Peyer's patch (tissue), 4 donors: ENCODE measurements at regions not wholly inside any gene's neighbourhood (a gene's known extent, or its start where the extent isn't known, plus 50 kb on each side); places are given as distances from the start of the nearest gene placed in this dataset.

ENCODE experiments used
- POLR2A ChIP-seq, 2 donors: fragments of 450-650 bp; IDR thresholded peaks; one replicate each; pipeline ENCODE4 v1.5.1; 2017; ENCODE audit warnings: antibody characterized with exemption in 2 of 2, mild to moderate bottlenecking in 2 of 2, moderate library complexity in 2 of 2
- TF ChIP-seq, protein P1 (sequence below), 6 experiments: fragments of 450-650 bp in 4 of 6; fragments of 200-600 bp in 2 of 6; sonication (generic) in 1 of 6; IDR thresholded peaks; one replicate each; pipeline ENCODE4 v1.5.1; 2017 to 2019; ENCODE audit warnings: antibody characterized with exemption in 6 of 6, mild to moderate bottlenecking in 3 of 6, moderate library complexity in 1 of 6

DNA sequence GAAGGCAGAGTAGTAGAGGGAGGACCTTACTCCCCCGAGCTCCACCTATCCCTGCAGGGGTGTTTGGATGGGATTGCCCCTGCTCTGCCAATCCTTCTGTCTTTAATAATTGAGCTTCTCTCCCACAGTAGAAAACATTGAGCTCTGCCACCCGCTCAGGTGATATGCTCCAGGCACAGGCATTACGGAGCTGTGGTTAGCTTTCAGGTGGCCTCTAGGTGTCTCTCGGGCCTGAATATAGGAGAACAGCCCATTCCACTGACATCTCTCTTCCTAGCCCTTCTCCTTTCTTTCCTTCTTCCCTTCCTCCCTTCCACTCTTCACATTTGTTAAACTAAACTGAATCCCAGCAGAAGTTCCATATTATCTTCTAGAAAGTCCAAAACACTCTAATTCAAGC is 203.4 kb downstream of the SYK start:
- TF ChIP-seq, protein P1, sequence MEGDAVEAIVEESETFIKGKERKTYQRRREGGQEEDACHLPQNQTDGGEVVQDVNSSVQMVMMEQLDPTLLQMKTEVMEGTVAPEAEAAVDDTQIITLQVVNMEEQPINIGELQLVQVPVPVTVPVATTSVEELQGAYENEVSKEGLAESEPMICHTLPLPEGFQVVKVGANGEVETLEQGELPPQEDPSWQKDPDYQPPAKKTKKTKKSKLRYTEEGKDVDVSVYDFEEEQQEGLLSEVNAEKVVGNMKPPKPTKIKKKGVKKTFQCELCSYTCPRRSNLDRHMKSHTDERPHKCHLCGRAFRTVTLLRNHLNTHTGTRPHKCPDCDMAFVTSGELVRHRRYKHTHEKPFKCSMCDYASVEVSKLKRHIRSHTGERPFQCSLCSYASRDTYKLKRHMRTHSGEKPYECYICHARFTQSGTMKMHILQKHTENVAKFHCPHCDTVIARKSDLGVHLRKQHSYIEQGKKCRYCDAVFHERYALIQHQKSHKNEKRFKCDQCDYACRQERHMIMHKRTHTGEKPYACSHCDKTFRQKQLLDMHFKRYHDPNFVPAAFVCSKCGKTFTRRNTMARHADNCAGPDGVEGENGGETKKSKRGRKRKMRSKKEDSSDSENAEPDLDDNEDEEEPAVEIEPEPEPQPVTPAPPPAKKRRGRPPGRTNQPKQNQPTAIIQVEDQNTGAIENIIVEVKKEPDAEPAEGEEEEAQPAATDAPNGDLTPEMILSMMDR (IDR thresholded peaks at IDR 0.05) = no peak
- no peak for TF ChIP-seq POLR2A (IDR thresholded peaks at IDR 0.05)
